Activated gamma-delta T cell treated with Interleukin-2 at 50 U/mL for 16 hours (primary cell): ENCODE measurements at regions not wholly inside any gene's neighbourhood (a gene's known extent, or its start where the extent isn't known, plus 50 kb on each side); places are given as distances from the start of the nearest gene placed in this dataset.
"Not testable (repeated sequence)": the region's sequence is repeated elsewhere in the genome, so short reads cannot be mapped to it uniquely, and the experiment has no call there.

Source experiments
- DNase-seq: peaks from one replicate; pipeline ENCODE4 v3.0.0-alpha.2; 2020

DNA sequence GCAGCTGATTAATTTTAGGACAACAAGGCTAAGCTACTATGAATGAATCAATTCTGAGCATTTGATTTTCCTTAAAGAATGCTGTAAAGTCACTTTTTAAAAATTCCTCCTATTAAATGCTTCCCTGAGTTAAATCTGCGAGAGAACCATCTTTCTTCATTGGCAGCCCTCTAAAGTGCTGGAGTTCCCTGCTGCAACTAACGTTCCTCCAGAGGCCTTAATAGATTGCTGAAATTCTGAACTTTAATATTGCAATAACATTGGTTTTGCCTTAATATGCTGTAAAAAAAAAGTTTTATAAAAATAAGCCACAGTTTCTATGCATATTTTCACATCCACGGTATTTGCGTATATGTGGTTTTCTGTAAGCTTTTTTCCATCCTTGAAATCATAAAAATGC lies 298.0 kb upstream of the PIK3R1 start:
- DNase-seq: no peak

GRCh38 chr5:67910546-67910945 lies 305.0 kb upstream of the PIK3R1 start:
- no peak for DNase-seq

DNA sequence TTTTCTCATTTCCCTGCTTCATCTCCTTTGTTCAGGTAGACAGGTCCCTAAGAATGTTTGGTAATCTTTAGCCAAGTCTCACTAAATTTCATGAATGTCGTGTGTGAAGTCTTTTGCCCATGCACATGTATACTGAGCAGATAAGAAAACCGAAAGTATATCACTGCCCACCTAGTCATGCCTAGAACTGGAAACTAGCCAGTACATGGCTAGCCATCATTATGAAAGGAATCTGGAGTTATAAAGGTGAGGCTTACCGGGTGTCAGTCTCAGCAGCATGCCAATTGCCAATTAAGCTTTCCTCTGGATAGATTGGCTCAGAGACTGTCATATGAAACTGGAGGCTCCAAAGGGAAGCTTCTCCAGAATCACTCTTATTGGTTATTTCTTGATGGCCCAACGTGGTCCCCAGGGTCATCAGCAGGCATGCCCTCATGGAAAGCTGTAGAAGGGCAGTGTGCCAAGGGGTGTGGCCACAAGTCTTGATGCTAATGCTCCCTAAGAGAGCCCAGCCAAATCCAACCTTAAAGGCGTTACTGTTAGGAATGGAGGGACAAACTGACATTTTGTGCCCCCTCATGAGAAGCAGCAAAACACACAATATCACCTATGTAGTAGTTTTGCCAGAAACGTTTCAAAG lies 307.3 kb upstream of the PIK3R1 start:
- DNase-seq: no peak

DNA sequence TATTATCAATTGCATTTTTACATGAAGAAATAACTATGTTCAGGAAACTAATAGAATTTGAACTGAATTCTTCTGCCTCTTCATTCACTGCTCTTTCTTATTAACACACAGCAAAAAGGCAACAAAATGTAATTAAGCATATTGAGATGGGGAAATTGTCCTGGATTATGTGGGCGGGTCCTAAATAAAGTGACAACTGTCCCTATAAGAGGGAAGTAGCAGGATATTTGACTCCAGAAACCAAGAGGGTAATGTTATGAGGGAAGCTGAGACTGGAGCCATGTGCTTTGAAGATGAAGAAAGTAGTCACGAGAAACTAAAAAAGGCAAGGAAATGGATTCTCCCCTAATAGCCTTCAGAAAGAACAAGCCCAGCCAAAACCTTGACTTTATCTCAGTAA lies 311.2 kb upstream of the PIK3R1 start:
- no peak for DNase-seq

DNA sequence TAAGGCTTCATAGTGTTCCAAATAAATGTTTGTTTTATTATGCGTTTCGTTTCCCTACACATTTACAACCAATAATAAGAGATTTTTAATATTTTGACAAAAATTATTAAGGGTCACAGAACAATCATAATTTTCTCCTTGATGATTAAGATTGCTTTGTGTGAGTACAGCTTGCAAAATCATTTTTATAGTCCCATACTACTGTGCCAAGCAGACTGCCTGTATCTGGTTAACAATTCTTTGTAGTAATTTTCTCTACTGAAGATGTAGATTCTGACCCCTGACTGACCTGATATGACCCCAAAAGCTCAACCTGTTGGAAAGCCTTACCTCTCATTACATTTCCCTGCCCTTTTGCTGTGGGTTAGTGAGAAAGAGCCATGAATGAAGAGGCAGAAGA lies 311.9 kb upstream of the PIK3R1 start:
- no peak for DNase-seq

DNA sequence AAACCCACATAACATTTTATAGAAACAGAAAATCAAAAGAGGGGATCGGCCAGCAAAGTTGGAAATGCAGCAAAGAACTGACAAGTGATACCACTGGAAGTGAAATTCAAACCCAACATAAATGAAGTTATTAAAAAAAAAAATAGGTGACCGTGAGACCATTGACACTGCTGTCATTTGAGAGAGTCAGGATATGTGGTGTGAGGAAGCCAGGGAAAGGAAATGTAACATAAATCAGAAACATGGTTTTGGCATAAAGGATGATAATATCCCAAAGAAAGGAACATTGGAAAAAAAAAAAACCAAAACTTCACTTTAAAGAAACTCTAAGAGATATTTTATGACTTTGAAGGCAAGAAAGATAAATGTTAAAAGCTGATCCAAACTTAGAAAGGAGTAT lies 312.4 kb upstream of the PIK3R1 start:
- no peak for DNase-seq

DNA sequence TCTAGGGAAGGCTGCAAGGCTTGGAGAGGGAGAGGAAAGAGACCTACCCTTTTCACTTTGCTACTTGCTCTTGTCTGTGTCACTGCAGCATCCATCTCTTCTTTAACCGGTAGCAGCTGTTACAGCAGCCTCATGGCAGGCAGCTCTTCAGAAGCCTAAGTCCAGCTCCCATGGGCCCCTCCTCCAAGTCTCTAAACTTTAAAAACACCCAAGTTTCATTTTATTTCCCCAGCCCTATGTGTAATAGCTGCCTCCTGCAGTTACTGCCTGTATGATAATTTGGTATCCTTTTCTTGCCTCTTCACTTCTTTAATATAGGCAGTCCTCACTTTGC lies 313.1 kb upstream of the PIK3R1 start:
- no peak for DNase-seq

GRCh38 chr5:67901814-67902496 lies 313.6 kb upstream of the PIK3R1 start:
- no peak for DNase-seq

GRCh38 chr5:67900514-67900913 lies 315.0 kb upstream of the PIK3R1 start:
- DNase-seq: no peak

DNA sequence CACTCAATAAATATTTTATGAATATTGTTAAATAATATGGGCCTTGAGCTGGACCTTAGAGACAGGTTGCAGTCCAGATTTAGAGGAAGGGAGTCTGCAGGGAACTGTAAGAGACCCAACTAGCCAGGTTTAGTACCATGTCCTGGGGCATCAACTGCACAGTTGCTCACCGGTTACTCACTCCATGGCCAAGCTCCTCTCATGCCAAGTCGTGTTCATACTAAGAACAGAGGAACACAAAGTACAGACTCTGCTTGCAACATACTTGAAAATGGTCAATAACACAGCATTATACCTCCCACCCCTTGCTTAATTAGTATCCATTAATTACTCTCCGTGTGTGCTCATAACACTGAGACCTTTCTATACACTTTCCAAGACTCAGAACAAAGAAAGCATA lies 317.6 kb upstream of the PIK3R1 start:
- DNase-seq: no peak

DNA sequence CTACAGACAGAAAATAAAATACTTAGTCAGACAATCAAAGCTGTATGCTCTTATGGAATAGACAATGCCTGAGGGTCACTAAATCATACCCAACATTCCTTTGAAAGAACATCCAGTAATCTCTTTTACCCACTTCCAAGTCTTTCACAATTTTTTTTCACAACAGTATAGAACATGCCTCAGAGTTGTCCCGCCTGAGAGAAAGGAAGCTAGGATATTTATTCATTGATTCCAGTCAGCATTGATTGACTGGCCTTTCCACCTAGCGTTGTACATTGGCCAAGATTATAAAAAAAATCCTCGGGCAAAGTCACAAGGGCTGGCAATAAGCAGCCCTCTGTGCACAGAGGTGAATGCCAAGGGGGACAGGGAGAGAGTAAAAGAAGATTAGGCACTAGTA lies 318.1 kb upstream of the PIK3R1 start:
- DNase-seq: no peak

GRCh38 chr5:67896930-67897313 lies 318.6 kb upstream of the PIK3R1 start:
- no peak for DNase-seq

DNA sequence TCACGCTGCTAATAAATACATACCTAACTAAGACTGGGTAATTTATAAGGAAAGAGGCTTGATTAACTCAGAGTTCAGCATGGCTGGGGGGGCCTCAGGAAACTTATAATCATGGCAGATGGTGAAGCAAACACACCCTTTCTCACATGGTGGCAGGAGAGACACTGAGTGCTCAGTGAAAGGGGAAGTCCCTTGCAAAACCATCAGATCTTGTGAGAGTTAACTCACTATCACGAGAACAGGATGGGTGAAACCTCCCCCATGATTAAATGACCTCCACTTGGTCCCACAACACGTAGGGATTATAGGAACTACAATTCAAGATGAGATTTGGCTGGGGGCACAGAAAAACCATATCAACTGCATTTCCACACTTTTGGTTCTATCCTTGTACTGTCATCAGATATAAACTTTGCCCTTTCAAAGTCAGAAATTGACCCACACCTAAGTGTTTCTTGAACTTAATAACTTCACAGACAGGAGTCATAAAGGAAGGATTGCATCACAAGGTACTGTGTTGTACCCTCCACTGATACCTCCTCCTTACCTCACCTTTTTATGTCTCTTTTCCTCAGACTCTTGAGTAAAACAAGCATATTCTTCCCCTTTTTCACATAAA lies 319.1 kb upstream of the PIK3R1 start:
- DNase-seq: no peak

GRCh38 chr5:67889870-67890269 lies 325.7 kb upstream of the PIK3R1 start:
- DNase-seq: not testable (repeated sequence)

DNA sequence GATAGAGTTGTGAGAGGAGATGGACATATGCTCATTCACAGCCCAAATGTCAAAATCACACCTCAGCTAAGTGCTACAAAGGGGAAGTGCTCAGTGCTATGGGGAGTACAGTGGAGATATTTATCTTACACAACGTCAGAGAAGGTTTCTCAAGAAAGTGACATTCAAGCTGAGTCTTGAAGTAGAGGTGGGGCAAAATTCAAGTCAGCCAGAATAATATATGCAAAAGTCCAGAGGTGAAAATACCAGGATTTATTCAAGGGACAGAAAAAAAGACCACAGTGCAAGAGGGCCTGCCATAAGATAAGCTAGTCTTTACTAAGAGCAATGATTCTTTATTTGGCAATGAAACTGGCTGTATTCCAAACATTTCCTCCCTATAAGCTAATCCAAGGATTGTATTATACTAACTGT lies 327.8 kb upstream of the PIK3R1 start:
- no peak for DNase-seq

DNA sequence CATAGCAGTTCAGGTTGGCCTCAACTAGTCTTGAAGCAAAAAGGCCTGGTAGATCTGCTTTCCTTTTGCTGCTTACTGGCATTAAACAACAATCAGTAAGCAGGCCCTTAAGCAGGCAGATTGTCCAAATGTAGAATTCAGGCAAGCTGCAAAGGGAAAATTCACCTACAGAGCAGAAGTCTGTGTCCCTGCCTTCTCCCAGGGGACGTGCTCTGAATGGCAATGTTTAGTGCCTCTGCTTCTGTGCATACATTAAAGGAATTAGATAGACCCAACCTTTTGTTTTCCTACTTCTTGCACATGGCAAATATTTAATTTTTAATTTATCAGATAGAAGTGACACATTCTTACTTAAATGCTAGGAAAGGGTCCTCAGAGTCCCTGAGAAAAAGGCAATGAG lies 328.8 kb upstream of the PIK3R1 start:
- DNase-seq: no peak

DNA sequence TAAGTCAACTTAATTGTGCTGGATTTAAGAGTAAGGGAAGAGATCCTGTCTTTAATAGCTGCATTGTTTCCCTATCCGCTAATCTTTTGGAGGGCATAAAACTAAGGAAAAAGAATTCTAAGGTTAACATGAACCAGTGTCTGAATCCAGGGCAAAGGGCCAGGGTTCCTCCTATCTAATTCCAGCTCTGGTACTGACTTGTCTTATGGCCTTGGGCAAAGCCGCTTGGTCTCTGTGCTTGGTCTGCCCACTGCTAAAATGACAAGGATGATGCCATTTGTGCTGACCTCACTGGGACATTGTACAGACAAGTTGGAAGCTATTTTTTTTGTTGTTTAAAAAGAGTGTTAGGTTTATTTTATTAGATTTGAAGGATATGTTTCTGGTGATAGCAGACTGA lies 334.7 kb upstream of the PIK3R1 start:
- DNase-seq: no peak

GRCh38 chr5:67880511-67880805 lies 335.1 kb upstream of the PIK3R1 start:
- no peak for DNase-seq

GRCh38 chr5:67879620-67880510 lies 335.7 kb upstream of the PIK3R1 start:
- DNase-seq: no peak

DNA sequence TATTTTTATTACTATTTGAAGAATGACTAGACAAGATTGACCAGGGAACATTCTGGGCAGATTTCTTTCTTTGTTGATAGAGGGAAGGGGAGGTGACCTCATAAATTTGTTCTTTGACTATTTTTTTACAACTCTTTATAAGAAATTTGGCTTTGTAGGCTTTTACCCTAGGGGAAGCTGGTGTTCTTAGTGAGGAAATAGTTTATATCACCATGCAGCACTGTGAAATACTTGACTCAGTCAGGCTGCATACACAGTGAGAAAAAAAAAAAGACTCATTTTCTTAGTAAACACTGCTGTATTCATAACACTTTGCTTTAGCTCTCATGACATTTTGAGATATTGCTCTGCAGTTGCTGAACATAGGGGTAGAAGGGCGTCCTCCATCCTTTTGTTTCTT lies 336.6 kb upstream of the PIK3R1 start:
- no peak for DNase-seq

DNA sequence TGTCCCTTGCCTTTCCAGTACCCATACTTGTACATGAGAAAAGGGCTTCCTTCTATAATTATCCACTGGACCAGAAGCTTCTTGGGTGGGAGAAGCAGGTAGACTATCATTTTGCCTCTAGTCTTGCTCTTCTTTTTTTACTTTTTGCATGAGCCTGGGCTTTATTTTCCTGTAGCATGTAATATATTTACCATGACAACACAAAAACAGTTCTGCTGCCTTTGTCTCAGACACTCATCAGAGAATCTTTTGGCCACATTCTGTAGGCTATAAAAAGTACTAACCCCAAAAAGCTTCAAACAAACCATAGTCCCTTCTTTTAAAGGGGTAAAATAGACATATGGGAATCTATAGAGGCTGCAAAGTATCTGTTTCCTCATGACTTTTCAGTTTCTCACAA lies 339.2 kb upstream of the PIK3R1 start:
- no peak for DNase-seq

GRCh38 chr5:67875601-67876000 lies 340.0 kb upstream of the PIK3R1 start:
- DNase-seq: no peak

- DNase-seq: no peak
Observed at GRCh38 chr5:67873935-67874334, 341.6 kb upstream of the PIK3R1 start.

DNA sequence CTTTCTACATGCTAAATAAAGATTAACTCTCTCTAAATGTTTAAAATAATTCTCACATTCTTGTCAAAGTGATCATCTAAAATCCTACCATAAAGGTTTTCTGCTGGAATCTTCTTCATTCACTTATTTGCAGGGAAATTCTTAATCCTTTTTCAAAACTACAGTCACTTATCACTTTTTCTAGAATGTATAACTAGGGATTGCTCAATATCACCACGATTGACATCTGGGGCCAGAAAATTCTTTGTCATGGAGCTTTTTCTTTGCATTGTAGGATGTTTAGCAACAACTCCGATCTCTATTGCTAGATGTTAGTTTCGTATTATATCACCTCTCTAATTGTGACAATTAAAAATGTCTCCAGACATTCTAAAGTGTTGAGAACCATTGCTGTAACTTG lies 344.9 kb upstream of the PIK3R1 start:
- no peak for DNase-seq
